Putamen (tissue), 1 donor: ENCODE measurements at regions not wholly inside any gene's neighbourhood (a gene's known extent, or its start where the extent isn't known, plus 50 kb on each side); places are given as distances from the start of the nearest gene placed in this dataset.

Experiments used
- DNase-seq: peaks from one replicate; pipeline ENCODE4 v3.0.0-alpha.2; 2016; ENCODE audit warnings: low spot score

DNA sequence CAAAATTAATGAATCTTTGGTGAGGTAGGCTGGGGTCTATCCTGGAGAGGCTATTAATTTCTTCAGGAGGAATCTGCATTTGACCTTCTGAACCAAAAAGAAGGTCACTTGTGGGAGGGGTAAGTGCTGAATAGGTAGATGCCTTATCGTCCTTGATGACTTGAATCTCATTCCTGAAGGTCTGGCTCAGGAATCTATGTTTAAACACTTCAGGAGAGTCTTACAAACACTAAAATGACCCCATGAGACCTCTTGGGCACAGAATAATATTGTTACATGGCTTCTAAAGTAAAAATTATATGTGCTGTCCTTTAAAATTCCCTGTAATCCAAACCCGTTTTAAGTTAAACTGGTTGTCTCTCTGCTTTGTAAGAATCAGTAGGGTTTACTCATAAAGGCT lies 55.0 kb upstream of the FGGY start:
- no peak for DNase-seq

DNA sequence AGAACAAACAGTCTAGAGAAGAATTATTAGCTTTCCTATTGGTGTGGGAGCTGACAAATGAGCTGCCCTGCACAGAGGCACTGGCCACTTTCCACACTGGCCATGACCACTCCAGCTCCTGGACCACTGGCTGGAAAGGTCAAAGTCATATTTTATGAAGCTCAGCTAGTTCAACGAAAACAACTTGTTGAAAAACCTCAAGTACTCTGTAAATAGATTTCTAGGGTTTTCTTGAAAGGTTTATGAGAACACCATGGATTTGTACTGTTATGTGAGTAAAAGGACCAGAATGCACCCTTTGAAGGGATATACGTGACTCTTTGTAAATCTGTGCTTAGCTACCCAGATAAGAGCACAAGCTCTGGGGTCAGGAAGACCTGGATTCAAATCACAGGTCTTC lies 54.5 kb upstream of the FGGY start:
- DNase-seq = no peak

- DNase-seq = no peak
Measured at GRCh38 chr1:59243550-59243949, 53.3 kb upstream of the FGGY start.

DNA sequence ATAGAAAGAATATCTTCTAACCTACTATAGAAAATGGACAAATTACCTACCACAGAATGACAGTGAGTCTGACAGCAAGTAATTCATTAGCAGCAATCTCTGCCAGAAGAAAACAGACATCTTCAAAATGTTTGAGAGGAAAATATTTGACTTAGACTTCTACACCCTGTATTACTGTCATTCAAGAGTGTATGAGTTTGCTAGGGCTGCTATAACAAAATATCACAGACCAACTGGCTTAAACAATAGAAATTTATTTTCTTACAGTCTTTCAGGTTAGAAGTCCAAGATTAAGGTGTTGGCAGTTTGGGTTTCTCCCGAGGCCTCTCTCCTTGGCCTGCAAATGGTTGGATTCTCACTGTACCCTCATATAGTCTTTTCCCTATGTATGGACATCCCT lies 52.9 kb upstream of the FGGY start:
- no peak for DNase-seq

- DNase-seq = no peak
Measured at GRCh38 chr1:59244891-59245290, 52.0 kb upstream of the FGGY start.
